ENCODE measurements at regions not wholly inside any gene's neighbourhood (a gene's known extent, or its start where the extent isn't known, plus 50 kb on each side); places are given as distances from the start of the nearest gene placed in this dataset.

DNA sequence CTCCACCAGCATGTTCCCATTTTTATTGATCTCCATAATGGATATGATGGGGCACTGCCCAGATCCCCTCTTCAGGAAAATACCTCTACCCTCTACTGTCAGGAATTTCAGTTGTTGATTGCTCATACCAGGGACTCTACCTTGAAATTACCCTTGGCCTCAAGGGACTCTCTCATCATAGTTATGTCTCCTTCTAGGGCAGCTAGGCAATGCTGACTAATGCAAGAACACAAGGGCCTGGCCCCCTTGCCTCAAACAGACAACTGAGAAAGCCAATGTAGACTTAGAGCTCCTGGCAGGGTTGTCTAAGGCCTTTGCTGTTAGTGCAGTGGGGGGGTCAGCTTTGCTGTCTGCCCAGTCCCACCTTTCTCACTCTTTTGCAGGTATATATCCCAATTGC, 493.1 kb downstream of the BTBD3 start:
- Histone ChIP-seq H3K27ac (no peak overlapping the region), H3K4me3 (no peak overlapping the region)
- no peak for DNase-seq (ENCODE audit: low spot score)
- TF ChIP-seq, protein P1, sequence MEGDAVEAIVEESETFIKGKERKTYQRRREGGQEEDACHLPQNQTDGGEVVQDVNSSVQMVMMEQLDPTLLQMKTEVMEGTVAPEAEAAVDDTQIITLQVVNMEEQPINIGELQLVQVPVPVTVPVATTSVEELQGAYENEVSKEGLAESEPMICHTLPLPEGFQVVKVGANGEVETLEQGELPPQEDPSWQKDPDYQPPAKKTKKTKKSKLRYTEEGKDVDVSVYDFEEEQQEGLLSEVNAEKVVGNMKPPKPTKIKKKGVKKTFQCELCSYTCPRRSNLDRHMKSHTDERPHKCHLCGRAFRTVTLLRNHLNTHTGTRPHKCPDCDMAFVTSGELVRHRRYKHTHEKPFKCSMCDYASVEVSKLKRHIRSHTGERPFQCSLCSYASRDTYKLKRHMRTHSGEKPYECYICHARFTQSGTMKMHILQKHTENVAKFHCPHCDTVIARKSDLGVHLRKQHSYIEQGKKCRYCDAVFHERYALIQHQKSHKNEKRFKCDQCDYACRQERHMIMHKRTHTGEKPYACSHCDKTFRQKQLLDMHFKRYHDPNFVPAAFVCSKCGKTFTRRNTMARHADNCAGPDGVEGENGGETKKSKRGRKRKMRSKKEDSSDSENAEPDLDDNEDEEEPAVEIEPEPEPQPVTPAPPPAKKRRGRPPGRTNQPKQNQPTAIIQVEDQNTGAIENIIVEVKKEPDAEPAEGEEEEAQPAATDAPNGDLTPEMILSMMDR (IDR thresholded peaks at IDR 0.05) = no peak

DNA sequence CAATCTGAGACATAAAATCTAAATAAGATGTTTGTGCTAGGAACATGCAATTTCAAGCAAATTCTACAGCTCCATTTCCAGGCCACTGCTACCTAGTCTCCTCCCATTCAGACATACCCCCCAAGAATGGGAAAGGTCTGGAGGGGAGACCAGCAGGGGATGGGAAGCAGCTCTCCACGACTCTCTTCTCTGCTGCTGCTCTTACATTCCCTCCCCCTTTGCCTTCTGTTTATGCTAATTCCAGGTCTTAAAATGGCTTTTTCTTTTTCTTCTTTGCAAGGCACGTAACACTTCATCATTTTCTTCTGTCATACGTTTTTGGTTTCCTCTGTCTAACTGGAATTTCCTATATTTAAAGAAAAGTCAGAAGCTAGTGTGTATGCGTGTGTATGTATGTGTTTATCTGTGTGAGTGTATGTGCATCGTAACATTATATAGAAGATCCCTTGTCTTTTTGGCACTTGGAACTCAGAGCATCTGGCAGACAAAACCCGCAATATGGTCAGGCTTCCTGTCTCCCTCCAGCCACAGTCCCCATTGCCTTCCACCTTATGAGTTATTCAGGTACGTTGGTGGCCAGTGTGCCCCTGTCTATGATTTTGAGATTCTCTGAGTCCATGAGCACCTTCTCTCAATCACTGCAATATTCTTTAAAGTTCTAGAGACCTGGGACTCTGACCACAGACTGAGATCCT, 493.7 kb downstream of the BTBD3 start:
- DNase-seq (ENCODE audit: low spot score) = no peak
- Histone ChIP-seq H3K4me3 (no peak overlapping the region), H3K27ac (no peak overlapping the region)

DNA sequence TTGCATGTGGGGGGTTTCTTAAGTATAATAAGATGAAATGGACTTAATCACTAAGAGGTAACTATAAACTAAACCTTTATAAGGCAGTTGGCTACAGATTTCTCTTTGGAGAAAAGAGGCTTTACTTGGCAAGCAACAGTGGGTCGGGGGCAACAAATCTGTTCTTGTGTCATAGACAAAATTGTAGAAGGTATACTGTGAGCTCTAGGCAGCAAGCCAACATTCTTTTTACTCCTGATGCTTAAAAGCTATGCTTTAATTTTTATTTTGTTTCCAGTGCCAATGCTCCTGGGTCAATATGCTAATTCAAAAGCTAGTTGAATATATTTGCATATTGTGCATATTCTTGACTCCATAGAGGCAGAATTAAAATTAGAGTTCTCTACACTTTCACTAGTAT, 495.4 kb downstream of the BTBD3 start:
- no peak overlapping the region for H3K27ac ChIP-seq
- no peak overlapping the region for H3K4me3 ChIP-seq

More for the DNA sequence above, 493.7 kb downstream of the BTBD3 start:
- TF ChIP-seq, protein P1 (IDR thresholded peaks at IDR 0.05) = no peak

DNA sequence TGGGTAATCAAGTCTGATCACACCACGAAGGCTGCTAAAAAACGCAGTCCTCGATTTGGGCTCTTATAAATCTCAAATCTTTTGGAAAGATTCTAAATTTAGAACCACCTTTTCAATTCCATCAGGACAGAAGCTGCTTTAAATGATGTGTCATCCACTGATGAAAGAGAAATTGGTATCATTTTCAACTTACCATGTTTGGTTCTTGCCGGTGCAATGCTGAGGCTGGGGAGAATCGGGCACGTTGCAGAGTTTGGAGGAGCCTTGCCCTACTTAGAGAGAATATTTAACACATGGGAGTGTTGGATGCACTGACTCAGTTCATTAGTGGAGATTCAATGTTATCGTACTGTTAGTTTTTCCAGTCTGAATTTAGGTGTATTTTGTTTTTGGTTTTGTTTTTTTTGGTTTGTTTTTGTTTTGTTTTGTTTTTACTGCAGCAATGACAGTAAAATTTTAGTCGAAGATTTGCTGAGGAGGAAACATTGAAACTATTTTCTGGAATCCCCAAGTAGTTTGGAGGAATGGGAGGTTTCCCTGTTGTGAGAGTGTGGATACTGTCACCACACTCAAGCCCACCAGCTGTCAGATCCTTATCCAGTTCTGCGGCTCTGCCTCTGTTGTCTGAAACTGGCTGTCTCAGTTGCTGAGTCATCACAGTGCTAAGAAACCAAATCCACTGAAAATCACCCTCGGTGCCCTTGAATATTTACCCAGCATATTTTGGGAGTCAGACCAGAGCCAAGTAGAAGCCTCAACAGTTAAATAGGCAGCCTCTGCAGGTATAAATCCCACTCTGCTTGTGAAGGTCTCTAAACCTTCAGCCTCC, 497.0 kb downstream of the BTBD3 start:
- Histone ChIP-seq H3K4me3 (no peak overlapping the region), H3K27ac (no peak overlapping the region)
- TF ChIP-seq, protein P1 (IDR thresholded peaks at IDR 0.05) = no peak
- DNase-seq (ENCODE audit: low spot score) = no peak

More for the DNA sequence above, 495.4 kb downstream of the BTBD3 start:
- TF ChIP-seq, protein P1 (IDR thresholded peaks at IDR 0.05) = no peak
- no peak for DNase-seq (ENCODE audit: low spot score)

DNA sequence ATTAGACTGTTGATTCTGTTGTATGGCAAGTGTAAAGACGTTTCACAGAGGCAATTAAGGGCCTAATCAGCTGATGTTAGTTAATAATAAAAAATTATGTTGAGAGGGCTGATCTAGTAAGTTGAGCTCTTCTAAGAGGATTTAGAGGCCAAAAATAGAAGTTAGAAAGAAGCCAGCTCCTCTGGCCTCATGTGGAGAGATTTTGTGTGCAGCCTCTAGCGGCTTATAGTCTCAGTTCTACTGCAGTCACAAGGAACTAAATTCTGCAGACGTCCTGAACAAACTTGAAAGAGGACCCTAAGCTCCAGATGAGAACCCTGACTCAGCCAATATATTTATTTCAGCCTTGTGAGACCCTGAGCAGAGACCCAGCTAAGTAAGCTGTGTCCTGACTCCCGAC, 498.6 kb downstream of the BTBD3 start:
- TF ChIP-seq, protein P1 (IDR thresholded peaks at IDR 0.05) = no peak
- DNase-seq (ENCODE audit: low spot score) = no peak
- H3K4me3 ChIP-seq = no peak overlapping the region
- no peak overlapping the region for H3K27ac ChIP-seq

DNA sequence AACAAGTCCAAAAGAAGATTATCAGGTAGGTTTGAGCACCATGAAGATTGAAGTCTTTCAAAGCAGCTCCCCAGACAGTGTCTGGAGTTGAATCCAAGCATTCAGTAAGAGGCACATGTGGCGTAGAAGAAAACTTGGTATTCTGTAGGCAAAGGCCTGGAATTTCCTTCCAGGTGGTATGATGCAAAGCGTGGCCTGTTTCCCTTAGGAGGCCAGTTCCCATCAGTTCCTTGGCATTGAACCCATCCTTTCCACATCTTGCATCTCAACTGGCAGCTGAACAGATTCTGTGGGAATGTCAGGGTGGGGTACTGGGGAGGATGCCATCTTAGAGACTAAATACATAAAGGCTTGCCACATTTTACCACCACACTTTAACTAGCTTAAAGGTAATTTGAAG, 516.0 kb downstream of the BTBD3 start:
- TF ChIP-seq, protein P1 (IDR thresholded peaks at IDR 0.05) = no peak
- H3K4me3 ChIP-seq = no peak overlapping the region
- no peak for DNase-seq (ENCODE audit: low spot score)
- H3K27ac ChIP-seq = no peak overlapping the region
